Neural crest cell (in vitro differentiated cells): ENCODE measurements at regions not wholly inside any gene's neighbourhood (a gene's known extent, or its start where the extent isn't known, plus 50 kb on each side); places are given as distances from the start of the nearest gene placed in this dataset.

Experiments used
- DNase-seq: peaks from one replicate; pipeline ENCODE4 v3.0.0; 2021; ENCODE audit warnings: low read depth, mixed read lengths, low spot score
- H3K27ac Mint-ChIP-seq: one replicate; pipeline ENCODE4 v1.8.0; 2021; ENCODE audit warnings: mild to moderate bottlenecking, mixed read lengths; ENCODE audit not compliant: unreplicated experiment
- H3K27me3 Mint-ChIP-seq: 2 replicates; pipeline ENCODE4 v1.8.0; 2021; ENCODE audit warnings: low read depth, mild to moderate bottlenecking, mixed read lengths
- H3K36me3 Mint-ChIP-seq: 2 replicates; pipeline ENCODE4 v1.8.0; 2021; ENCODE audit warnings: low read depth, mild to moderate bottlenecking, mixed read lengths
- H3K4me1 Mint-ChIP-seq: 2 replicates; pipeline ENCODE4 v1.8.0; 2021; ENCODE audit warnings: mixed read lengths
- H3K4me3 Mint-ChIP-seq: one replicate; pipeline ENCODE4 v1.8.0; 2021; ENCODE audit warnings: mild to moderate bottlenecking, mixed read lengths
- H3K9me3 Mint-ChIP-seq: 2 replicates; pipeline ENCODE4 v1.8.0; 2021; ENCODE audit warnings: mixed read lengths
- CTCF ChIP-seq: fragments of 200-600 bp; sonication (generic); conservative IDR thresholded peaks from 2 replicates; pipeline ENCODE4 v1.5.0; 2021; ENCODE audit warnings: antibody characterized with exemption, mild to moderate bottlenecking

- no peak overlapping the region for H3K4me3 Mint-ChIP-seq
- no peaks in the 10 kb centered on the region for H3K9me3 Mint-ChIP-seq
- no peak for DNase-seq
- no peaks in the 10 kb centered on the region for H3K36me3 Mint-ChIP-seq
- no peaks in the 10 kb centered on the region for H3K27me3 Mint-ChIP-seq
- no peak overlapping the region for H3K27ac Mint-ChIP-seq
- no peak for TF ChIP-seq CTCF
- H3K4me1 Mint-ChIP-seq = no peaks in the 10 kb centered on the region
Measured at GRCh38 chr21:17427831-17428483, 84.9 kb upstream of the CXADR start.

GRCh38 chr21:17428484-17428869 lies 84.4 kb upstream of the CXADR start:
- Mint-ChIP-seq H3K27ac (no peak overlapping the region), H3K27me3 (no peaks in the 10 kb centered on the region), H3K4me3 (no peak overlapping the region), H3K4me1 (no peaks in the 10 kb centered on the region), H3K9me3 (no peaks in the 10 kb centered on the region), H3K36me3 (no peaks in the 10 kb centered on the region)
- no peak for DNase-seq
- no peak for TF ChIP-seq CTCF

GRCh38 chr21:17428980-17429379 lies 83.9 kb upstream of the CXADR start:
- no peaks in the 10 kb centered on the region for H3K9me3 Mint-ChIP-seq
- no peak for TF ChIP-seq CTCF
- no peaks in the 10 kb centered on the region for H3K36me3 Mint-ChIP-seq
- no peak overlapping the region for H3K4me3 Mint-ChIP-seq
- H3K4me1 Mint-ChIP-seq = no peaks in the 10 kb centered on the region
- no peaks in the 10 kb centered on the region for H3K27me3 Mint-ChIP-seq
- no peak overlapping the region for H3K27ac Mint-ChIP-seq
- DNase-seq = no peak

GRCh38 chr21:17429936-17430335 lies 82.9 kb upstream of the CXADR start:
- no peak for TF ChIP-seq CTCF
- Mint-ChIP-seq H3K9me3 (no peaks in the 10 kb centered on the region), H3K4me1 (no peaks in the 10 kb centered on the region), H3K36me3 (no peaks in the 10 kb centered on the region), H3K27ac (no peak overlapping the region), H3K27me3 (no peaks in the 10 kb centered on the region), H3K4me3 (no peak overlapping the region)
- DNase-seq = no peak

- no peaks in the 10 kb centered on the region for H3K27me3 Mint-ChIP-seq
- no peak overlapping the region for H3K4me3 Mint-ChIP-seq
- no peak for TF ChIP-seq CTCF
- no peaks in the 10 kb centered on the region for H3K9me3 Mint-ChIP-seq
- DNase-seq = no peak
- no peak overlapping the region for H3K27ac Mint-ChIP-seq
- H3K4me1 Mint-ChIP-seq = peaks cover 14% of the 10 kb centered on the region
- no peaks in the 10 kb centered on the region for H3K36me3 Mint-ChIP-seq
Measured at GRCh38 chr21:17432732-17433057, 80.1 kb upstream of the CXADR start.

- TF ChIP-seq CTCF = no peak
- H3K36me3 Mint-ChIP-seq = no peaks in the 10 kb centered on the region
- no peak overlapping the region for H3K27ac Mint-ChIP-seq
- peaks cover 25% of the 10 kb centered on the region for H3K4me1 Mint-ChIP-seq
- no peaks in the 10 kb centered on the region for H3K9me3 Mint-ChIP-seq
- H3K27me3 Mint-ChIP-seq = no peaks in the 10 kb centered on the region
- no peak for DNase-seq
- no peak overlapping the region for H3K4me3 Mint-ChIP-seq
Measured at GRCh38 chr21:17433730-17434129, 79.1 kb upstream of the CXADR start.
